HepG2 (cell line): ENCODE measurements at regions not wholly inside any gene's neighbourhood (a gene's known extent, or its start where the extent isn't known, plus 50 kb on each side); places are given as distances from the start of the nearest gene placed in this dataset.

Source experiments
- ATAC-seq: fragments of 200-7000 bp; cut with Tn5 transposase; 3 replicates; pipeline ENCODE4 v1.9.1; 2020; ENCODE audit warnings: mild to moderate bottlenecking, moderate library complexity
- BruUV-seq: library from RNA; stranded (reverse); fragments of 400-500 nt; replicated peaks from 2 replicates; lab custom pipeline; 2021; lab: Mats Ljungman, UMichigan
- CTCF ChIA-PET: fragments of 300-600 bp; formaldehyde crosslinking; extraction: SDS; loops from one replicate; lab custom pipeline; 2021; ENCODE audit warnings: low total read pairs, inconsistent platforms, low intra/inter-chr PET ratio; lab: Yijun Ruan, JAX
- POLR2A ChIA-PET: fragments of 350-600 bp; sonication (Branson Sonifier 250); formaldehyde crosslinking; loops from one replicate; lab custom pipeline; 2020; ENCODE audit warnings: antibody characterized with exemption, inconsistent platforms; lab: Yijun Ruan, JAX
- DNase-seq: peaks from one replicate; pipeline ENCODE4 v3.0.0-alpha.2; 2015; ENCODE audit warnings: low spot score
- FAIRE-seq: peaks from 3 replicates; lab custom pipeline; 2011; peaks lifted over from hg19 to GRCh38; lab: Jason Lieb, UNC
- H2AFZ ChIP-seq: one replicate; pipeline ENCODE4 v1.6.1; 2011; ENCODE audit warnings: low read length, inconsistent platforms
- H3K27ac ChIP-seq: fragments of 300-600 bp; 3 replicates; pipeline ENCODE4 v1.8.0; 2011; ENCODE audit warnings: mixed run types, mild to moderate bottlenecking, mixed read lengths, low read length, inconsistent platforms; ENCODE audit not compliant: insufficient read depth; ENCODE audit errors: extremely low read length
- H3K27me3 ChIP-seq, 2 experiments: fragments of 200-600 bp in 1 of 2; 2 replicates in 1 of 2; 3 replicates in 1 of 2; pipeline versions ENCODE4 v1.6.0 to v1.8.0; 2011; ENCODE audit warnings: low read length in 2 of 2, mild to moderate bottlenecking in 2 of 2, moderate library complexity in 2 of 2, inconsistent platforms in 1 of 2; ENCODE audit not compliant: insufficient read depth in 2 of 2, control insufficient read depth in 1 of 2
- H3K36me3 ChIP-seq, 2 experiments: fragments of 200-600 bp in 1 of 2; replicated peaks in 1 of 2; 2 replicates in 1 of 2; 3 replicates in 1 of 2; pipeline versions ENCODE4 v1.5.1 to v1.8.0; 2011; ENCODE audit warnings: low read length in 2 of 2, inconsistent platforms in 1 of 2; ENCODE audit not compliant: insufficient read depth in 2 of 2, control insufficient read depth in 1 of 2
- H3K4me1 ChIP-seq: 2 replicates; pipeline ENCODE4 v1.5.1; 2012; ENCODE audit warnings: low read length, inconsistent platforms; ENCODE audit not compliant: insufficient read depth
- H3K4me2 ChIP-seq: 2 replicates; pipeline ENCODE4 v1.6.0; 2011; ENCODE audit warnings: low read depth, low read length, inconsistent platforms
- H3K4me3 ChIP-seq, 3 experiments: fragments of 200-600 bp in 1 of 3; sonication (generic), shearing (Covaris generic) in 1 of 3; replicated peaks in 1 of 3; 2 replicates each; pipeline ENCODE4 v1.5.1; 2011 to 2016; ENCODE audit warnings: low read length in 3 of 3, inconsistent platforms in 2 of 3, low read depth in 2 of 3, mild to moderate bottlenecking in 2 of 3, control low read depth in 1 of 3, mixed read lengths in 1 of 3; ENCODE audit not compliant: insufficient read depth in 1 of 3
- H3K79me2 ChIP-seq: one replicate; pipeline ENCODE4 v1.6.1; 2011; ENCODE audit warnings: low read length, inconsistent platforms; ENCODE audit not compliant: insufficient read depth
- H3K9ac ChIP-seq: 2 replicates; pipeline ENCODE4 v1.6.0; 2011; ENCODE audit warnings: mild to moderate bottlenecking, low read depth, low read length, inconsistent platforms; ENCODE audit not compliant: insufficient read depth
- H3K9me3 ChIP-seq: 2 replicates; pipeline ENCODE4 v1.5.1; 2012; ENCODE audit warnings: mild to moderate bottlenecking, low read length
- H4K20me1 ChIP-seq: 2 replicates; pipeline ENCODE4 v1.6.0; 2011; ENCODE audit warnings: inconsistent platforms, mild to moderate bottlenecking, low read length, moderate library complexity; ENCODE audit not compliant: insufficient read depth
- IKZF5 ChIP-seq: IDR thresholded peaks from 2 replicates; pipeline ENCODE4 v1.6.1; 2018; ENCODE audit warnings: missing genetic modification reagents, mild to moderate bottlenecking, missing compliant biosample characterization
- JUND ChIP-seq: sonication (generic); formaldehyde crosslinking; IDR thresholded peaks from 2 replicates; pipeline ENCODE4 v1.8.0; 2022; ENCODE audit warnings: mild to moderate bottlenecking, missing genetic modification reagents
- SMARCC2 ChIP-seq: fragments of 450-650 bp; IDR thresholded peaks from 2 replicates; pipeline ENCODE4 v1.6.1; 2017; ENCODE audit warnings: antibody characterized with exemption, mild to moderate bottlenecking
- ZNF318 ChIP-seq: sonication (generic); formaldehyde crosslinking; IDR thresholded peaks from 2 replicates; pipeline ENCODE4 v1.4.0; 2020; ENCODE audit warnings: mild to moderate bottlenecking, missing genetic modification reagents
- ZNF576 ChIP-seq: sonication (generic); formaldehyde crosslinking; IDR thresholded peaks from 2 replicates; pipeline ENCODE4 v1.4.0; 2020; ENCODE audit warnings: mild to moderate bottlenecking, missing genetic modification reagents
- WGBS: methylation state at CpG from one replicate; pipeline ENCODE4 v1.1.6; 2017; ENCODE audit warnings: low lambda C conversion rate; 5-methylcytosine and 5-hydroxymethylcytosine counted together
- in situ Hi-C: cut with HindIII; loops from 2 replicates; pipeline ENCODE4 v1.10.0; 2017; ENCODE audit warnings: low pct_unique_long_range_greater_than_20kb; ENCODE audit not compliant: extremely low pct_ligation_motif_present
- intact Hi-C: fragments of 100-400 bp; cut with micrococcal nuclease; formaldehyde crosslinking; loops from one replicate; pipeline ENCODE4 v1.10.0; 2022; ENCODE audit not compliant: unreplicated experiment

GRCh38 chr4:111754003-111754402 is 391.3 kb upstream of the FAM241A start (continued):
- no peak for TF ChIP-seq ZNF318 (CRISPR knock-in tag)

GRCh38 chr4:111755571-111755970 is 389.7 kb upstream of the FAM241A start:
- Histone ChIP-seq H3K9me3 (no peaks in the 10 kb centered on the region), H3K4me2 (no peak overlapping the region), H2AFZ (no peak overlapping the region), H3K36me3 (no peaks in the 10 kb centered on the region), H3K27me3 (no peaks in the 10 kb centered on the region; a peak in 1 of 5 replicates), H4K20me1 (no peaks in the 10 kb centered on the region), H3K9ac (no peak overlapping the region), H3K27ac (no peak overlapping the region), H3K79me2 (no peaks in the 10 kb centered on the region), H3K4me3 (no peak overlapping the region), H3K4me1 (no peaks in the 10 kb centered on the region)
- 78% methylated on average over 10 of the region's 10 CpGs for WGBS
- no peak for ATAC-seq
- ChIA-PET POLR2A (no interaction called here), CTCF (no interaction called here)
- intact Hi-C loops: no loop called here
- in situ Hi-C loops: no loop called here
- no peak for FAIRE-seq
- TF ChIP-seq JUND (CRISPR knock-in tag) (no peak), IKZF5 (no peak), SMARCC2 (no peak), ZNF576 (CRISPR knock-in tag) (no peak)
- BruUV-seq: no TSS peak
- no peak for DNase-seq
